Glutamatergic neuron (in vitro differentiated cells): ENCODE measurements at regions not wholly inside any gene's neighbourhood (a gene's known extent, or its start where the extent isn't known, plus 50 kb on each side); places are given as distances from the start of the nearest gene placed in this dataset.

Experiments used
- DNase-seq: peaks from one replicate; pipeline ENCODE4 v3.0.0; 2022
- H3K27ac Mint-ChIP-seq: one replicate; pipeline ENCODE4 v1.8.0; 2020; ENCODE audit warnings: mild to moderate bottlenecking, mixed read lengths, inconsistent platforms; ENCODE audit not compliant: unreplicated experiment
- H3K27me3 Mint-ChIP-seq: one replicate; pipeline ENCODE4 v1.8.0; 2020; ENCODE audit warnings: mild to moderate bottlenecking, moderate library complexity, mixed read lengths, inconsistent platforms; ENCODE audit not compliant: unreplicated experiment
- H3K36me3 Mint-ChIP-seq: one replicate; pipeline ENCODE4 v1.8.0; 2020; ENCODE audit warnings: mild to moderate bottlenecking, mixed read lengths, inconsistent platforms; ENCODE audit not compliant: unreplicated experiment
- H3K4me1 Mint-ChIP-seq: one replicate; pipeline ENCODE4 v1.8.0; 2020; ENCODE audit warnings: mild to moderate bottlenecking, low read depth, mixed read lengths, inconsistent platforms; ENCODE audit not compliant: unreplicated experiment
- H3K4me3 Mint-ChIP-seq: one replicate; pipeline ENCODE4 v1.8.0; 2020; ENCODE audit warnings: mild to moderate bottlenecking, mixed read lengths, inconsistent platforms; ENCODE audit not compliant: unreplicated experiment
- H3K9me3 Mint-ChIP-seq: one replicate; pipeline ENCODE4 v1.8.0; 2020; ENCODE audit warnings: mild to moderate bottlenecking, moderate library complexity, mixed read lengths, inconsistent platforms; ENCODE audit not compliant: unreplicated experiment
- TF ChIP-seq, protein P1 (sequence below): fragments of 200-600 bp; sonication (generic); IDR thresholded peaks from one replicate; pipeline ENCODE4 v1.5.0; 2021; ENCODE audit not compliant: partially characterized antibody, unreplicated experiment

DNA sequence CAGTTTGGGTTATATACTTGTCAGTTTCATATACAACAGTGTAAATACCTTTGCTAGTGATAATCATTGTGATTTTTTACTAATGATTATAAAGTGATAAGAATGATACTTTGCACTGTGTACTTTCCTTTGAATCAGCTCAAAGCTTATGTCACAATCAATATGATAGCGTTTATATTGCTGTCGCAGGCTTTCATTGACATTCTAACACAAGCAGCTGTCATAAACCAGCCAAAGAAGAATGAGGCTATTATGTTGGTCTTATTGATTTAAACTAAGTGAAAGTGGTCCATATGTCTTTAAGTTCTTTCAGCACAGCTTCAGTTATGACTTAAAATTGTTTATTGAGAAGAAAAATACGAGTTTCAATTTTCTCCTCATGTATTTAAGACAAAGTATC is 272.7 kb upstream of the RGMB start:
- DNase-seq, result no peak
- no peaks in the 10 kb centered on the region for H3K36me3 Mint-ChIP-seq
- no peak overlapping the region for H3K4me3 Mint-ChIP-seq
- H3K27ac Mint-ChIP-seq, result no peak overlapping the region
- no peaks in the 10 kb centered on the region for H3K9me3 Mint-ChIP-seq
- no peaks in the 10 kb centered on the region for H3K27me3 Mint-ChIP-seq
- peaks cover 4% of the 10 kb centered on the region for H3K4me1 Mint-ChIP-seq
- TF ChIP-seq, protein P1, sequence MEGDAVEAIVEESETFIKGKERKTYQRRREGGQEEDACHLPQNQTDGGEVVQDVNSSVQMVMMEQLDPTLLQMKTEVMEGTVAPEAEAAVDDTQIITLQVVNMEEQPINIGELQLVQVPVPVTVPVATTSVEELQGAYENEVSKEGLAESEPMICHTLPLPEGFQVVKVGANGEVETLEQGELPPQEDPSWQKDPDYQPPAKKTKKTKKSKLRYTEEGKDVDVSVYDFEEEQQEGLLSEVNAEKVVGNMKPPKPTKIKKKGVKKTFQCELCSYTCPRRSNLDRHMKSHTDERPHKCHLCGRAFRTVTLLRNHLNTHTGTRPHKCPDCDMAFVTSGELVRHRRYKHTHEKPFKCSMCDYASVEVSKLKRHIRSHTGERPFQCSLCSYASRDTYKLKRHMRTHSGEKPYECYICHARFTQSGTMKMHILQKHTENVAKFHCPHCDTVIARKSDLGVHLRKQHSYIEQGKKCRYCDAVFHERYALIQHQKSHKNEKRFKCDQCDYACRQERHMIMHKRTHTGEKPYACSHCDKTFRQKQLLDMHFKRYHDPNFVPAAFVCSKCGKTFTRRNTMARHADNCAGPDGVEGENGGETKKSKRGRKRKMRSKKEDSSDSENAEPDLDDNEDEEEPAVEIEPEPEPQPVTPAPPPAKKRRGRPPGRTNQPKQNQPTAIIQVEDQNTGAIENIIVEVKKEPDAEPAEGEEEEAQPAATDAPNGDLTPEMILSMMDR, result no peak

DNA sequence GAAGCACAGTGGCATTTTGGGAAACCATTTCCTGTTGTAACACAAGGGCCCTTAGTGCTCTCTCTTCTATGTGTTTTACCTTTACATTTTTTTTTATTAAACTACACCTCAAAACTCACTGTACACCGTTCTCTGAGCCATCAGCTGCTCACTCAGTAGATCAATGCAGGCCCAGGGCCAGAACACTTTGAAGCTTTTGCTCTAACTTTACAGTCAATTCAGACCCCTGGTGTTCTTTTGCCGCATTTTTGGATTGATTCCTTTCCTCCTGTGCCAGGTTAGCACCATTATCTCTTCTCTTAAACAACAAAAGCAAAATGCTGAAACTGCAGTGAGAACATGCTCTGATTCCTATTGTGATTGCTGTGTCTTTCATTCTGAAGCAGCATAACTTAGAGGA is 269.8 kb upstream of the RGMB start:
- TF ChIP-seq, protein P1, result no peak
- Mint-ChIP-seq H3K9me3 (no peaks in the 10 kb centered on the region), H3K36me3 (no peaks in the 10 kb centered on the region), H3K27ac (no peak overlapping the region), H3K27me3 (no peaks in the 10 kb centered on the region), H3K4me3 (no peak overlapping the region), H3K4me1 (peaks cover 4% of the 10 kb centered on the region)
- DNase-seq, result no peak

- TF ChIP-seq, protein P1, result no peak
- Mint-ChIP-seq H3K27me3 (peaks cover 2% of the 10 kb centered on the region), H3K27ac (no peak overlapping the region), H3K9me3 (no peaks in the 10 kb centered on the region), H3K36me3 (no peaks in the 10 kb centered on the region), H3K4me3 (no peak overlapping the region), H3K4me1 (peaks cover 5% of the 10 kb centered on the region)
- no peak for DNase-seq
Measured at GRCh38 chr5:98504505-98504904, 269.0 kb upstream of the RGMB start.

DNA sequence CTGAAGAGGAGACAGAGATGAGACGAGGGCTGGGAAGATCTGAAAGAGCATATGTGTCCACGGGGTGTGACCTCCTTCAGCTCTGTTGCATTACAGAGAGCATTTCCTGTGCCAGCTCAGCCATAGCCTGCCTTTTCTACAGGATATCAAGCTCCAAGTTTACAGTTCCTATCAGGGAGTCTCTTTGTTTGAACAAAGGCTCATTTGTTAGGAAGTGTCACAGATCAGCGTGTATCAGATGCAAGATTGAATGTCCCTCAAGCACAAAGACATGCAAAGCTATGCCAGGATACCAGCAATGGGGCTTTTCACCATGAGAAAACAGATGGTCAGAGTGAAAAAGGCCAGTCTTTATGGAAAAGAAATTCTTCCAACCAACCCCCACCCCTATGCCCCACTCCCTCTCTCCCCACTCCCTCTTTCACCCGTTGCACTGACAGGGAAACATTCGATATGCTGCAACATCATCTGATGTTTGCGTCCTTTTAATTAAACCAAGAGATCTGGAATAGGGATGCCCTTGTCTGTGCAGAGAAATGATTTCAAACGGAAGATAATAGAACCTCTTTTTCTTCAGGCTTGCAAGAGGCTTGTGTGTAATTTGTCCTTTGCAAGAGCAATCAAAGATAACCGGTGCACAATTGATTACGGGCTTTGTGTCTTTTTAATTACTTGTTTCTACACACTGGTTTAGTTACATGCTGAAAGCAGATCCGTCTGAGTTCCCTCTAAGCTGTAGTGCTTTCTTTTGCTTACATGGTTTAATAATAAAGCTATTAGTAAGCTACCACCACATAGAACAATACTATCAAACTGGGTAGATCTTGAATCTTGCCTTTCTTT is 263.1 kb upstream of the RGMB start:
- Mint-ChIP-seq H3K9me3 (no peaks in the 10 kb centered on the region), H3K4me1 (peaks cover 34% of the 10 kb centered on the region), H3K27ac (peak overlapping the region; percentile 64), H3K27me3 (peaks cover 5% of the 10 kb centered on the region), H3K4me3 (no peak overlapping the region), H3K36me3 (no peaks in the 10 kb centered on the region)
- no peak for DNase-seq
- TF ChIP-seq, protein P1, result no peak

DNA sequence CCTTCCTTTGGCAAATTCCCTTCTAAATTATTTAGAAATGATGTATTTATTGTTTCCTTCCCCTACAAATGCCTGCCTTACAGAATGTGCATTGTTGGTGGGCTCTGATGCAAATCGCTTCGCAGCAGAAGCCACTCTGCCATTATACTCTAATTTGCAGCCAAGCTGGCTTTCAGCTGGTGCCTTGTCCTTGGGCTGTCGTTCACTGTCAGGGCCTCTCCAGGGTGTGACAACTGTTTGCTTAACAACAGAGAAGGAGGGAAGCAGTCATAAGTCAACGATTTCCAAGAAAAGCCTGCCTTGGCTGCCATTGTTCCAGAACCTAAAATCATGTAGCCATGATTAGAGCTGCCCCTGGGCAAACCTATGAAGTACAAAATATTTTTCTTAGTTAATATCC is 260.1 kb upstream of the RGMB start:
- DNase-seq, result peak; percentile 40
- Mint-ChIP-seq H3K4me1 (peaks cover 38% of the 10 kb centered on the region), H3K36me3 (no peaks in the 10 kb centered on the region), H3K9me3 (no peaks in the 10 kb centered on the region), H3K4me3 (peak overlapping the region; percentile 44), H3K27ac (peak overlapping the region; percentile 88), H3K27me3 (peaks cover 5% of the 10 kb centered on the region)
- TF ChIP-seq, protein P1, result no peak
